ENCODE measurements at regions not wholly inside any gene's neighbourhood (a gene's known extent, or its start where the extent isn't known, plus 50 kb on each side); places are given as distances from the start of the nearest gene placed in this dataset.

DNA sequence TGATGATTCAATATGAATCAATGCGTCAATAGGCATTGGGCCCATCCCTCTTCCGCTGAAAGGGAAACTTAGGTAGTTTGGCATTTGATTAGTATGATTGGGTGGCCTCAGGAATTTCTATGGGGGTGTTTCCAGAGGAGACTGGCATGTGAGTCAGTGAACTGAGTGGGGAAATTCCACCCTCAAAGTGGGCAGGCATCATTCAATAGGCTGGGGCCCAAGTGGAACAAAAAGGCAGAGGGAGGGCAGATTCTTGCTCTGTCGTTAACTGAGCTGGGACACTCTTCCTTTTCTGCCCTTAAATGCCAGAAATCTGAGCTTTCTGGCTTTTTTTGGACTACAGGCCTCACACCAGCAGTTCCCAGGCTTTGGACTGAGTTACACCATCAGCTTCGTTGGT, 373.5 kb downstream of the RPS29 start (continued):
- TF ChIP-seq, protein P1, sequence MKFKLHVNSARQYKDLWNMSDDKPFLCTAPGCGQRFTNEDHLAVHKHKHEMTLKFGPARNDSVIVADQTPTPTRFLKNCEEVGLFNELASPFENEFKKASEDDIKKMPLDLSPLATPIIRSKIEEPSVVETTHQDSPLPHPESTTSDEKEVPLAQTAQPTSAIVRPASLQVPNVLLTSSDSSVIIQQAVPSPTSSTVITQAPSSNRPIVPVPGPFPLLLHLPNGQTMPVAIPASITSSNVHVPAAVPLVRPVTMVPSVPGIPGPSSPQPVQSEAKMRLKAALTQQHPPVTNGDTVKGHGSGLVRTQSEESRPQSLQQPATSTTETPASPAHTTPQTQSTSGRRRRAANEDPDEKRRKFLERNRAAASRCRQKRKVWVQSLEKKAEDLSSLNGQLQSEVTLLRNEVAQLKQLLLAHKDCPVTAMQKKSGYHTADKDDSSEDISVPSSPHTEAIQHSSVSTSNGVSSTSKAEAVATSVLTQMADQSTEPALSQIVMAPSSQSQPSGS (tag by site-specific recombination; IDR thresholded peaks at IDR 0.05; ENCODE audit: low read depth), result no peak
- TF ChIP-seq ZBTB8A (tag by site-specific recombination; IDR thresholded peaks at IDR 0.05) (no peak), ZSCAN18 (tag by site-specific recombination; IDR thresholded peaks at IDR 0.05) (no peak), FEZF1 (tag by site-specific recombination; IDR thresholded peaks at IDR 0.05) (no peak), REST (tag by site-specific recombination; IDR thresholded peaks at IDR 0.05) (no peak), ZNF10 (tag by site-specific recombination; IDR thresholded peaks at IDR 0.05) (no peak)

DNA sequence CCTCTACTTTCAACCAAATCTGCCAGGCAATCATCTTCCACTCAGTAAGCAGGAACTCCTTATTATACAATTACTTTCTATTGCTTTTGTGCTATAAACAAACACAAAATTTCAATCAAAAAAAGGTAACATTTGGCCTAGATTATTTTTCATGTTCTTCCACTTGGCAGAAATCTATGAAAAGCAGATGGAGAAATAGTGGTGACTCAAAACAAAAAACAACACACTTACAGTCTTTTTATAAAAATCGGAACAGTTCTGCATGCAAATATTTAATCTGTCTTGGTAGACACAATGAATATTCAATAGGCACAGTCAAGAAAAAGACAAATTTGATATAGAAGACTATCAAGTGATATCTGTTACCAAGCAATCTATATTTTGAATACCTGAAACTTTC, 376.8 kb downstream of the RPS29 start:
- POLR2A ChIA-PET, result no interaction called here
- TF ChIP-seq, protein P1 (tag by site-specific recombination; IDR thresholded peaks at IDR 0.05; ENCODE audit: low read depth), result no peak
- TF ChIP-seq ZNF140 (tag by site-specific recombination; IDR thresholded peaks at IDR 0.05) (no peak), ZNF560 (tag by site-specific recombination; IDR thresholded peaks at IDR 0.05; ENCODE audit: borderline replicate concordance) (no peak), TSHZ1 (tag by site-specific recombination; IDR thresholded peaks at IDR 0.05; ENCODE audit: borderline replicate concordance) (no peak), GLIS1 (tag by site-specific recombination; IDR thresholded peaks at IDR 0.05) (no peak), ZNF18 (tag by site-specific recombination; IDR thresholded peaks at IDR 0.05) (no peak), ZNF311 (tag by site-specific recombination; IDR thresholded peaks at IDR 0.05; ENCODE audit: borderline replicate concordance) (no peak), ZNF830 (tag by site-specific recombination; IDR thresholded peaks at IDR 0.05; ENCODE audit: low read depth) (no peak), ZNF747 (tag by site-specific recombination; IDR thresholded peaks at IDR 0.05) (no peak), MZF1 (tag by site-specific recombination; IDR thresholded peaks at IDR 0.05; ENCODE audit: borderline replicate concordance) (no peak), ZNF488 (tag by site-specific recombination; IDR thresholded peaks at IDR 0.05) (no peak), OSR2 (tag by site-specific recombination; IDR thresholded peaks at IDR 0.05) (no peak), ZNF629 (tag by site-specific recombination; IDR thresholded peaks at IDR 0.05) (no peak)
- TF ChIP-seq, protein P2, sequence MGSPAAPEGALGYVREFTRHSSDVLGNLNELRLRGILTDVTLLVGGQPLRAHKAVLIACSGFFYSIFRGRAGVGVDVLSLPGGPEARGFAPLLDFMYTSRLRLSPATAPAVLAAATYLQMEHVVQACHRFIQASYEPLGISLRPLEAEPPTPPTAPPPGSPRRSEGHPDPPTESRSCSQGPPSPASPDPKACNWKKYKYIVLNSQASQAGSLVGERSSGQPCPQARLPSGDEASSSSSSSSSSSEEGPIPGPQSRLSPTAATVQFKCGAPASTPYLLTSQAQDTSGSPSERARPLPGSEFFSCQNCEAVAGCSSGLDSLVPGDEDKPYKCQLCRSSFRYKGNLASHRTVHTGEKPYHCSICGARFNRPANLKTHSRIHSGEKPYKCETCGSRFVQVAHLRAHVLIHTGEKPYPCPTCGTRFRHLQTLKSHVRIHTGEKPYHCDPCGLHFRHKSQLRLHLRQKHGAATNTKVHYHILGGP (tag by site-specific recombination; IDR thresholded peaks at IDR 0.05), result no peak

More for the DNA sequence above, 376.8 kb downstream of the RPS29 start:
- H3K36me3 ChIP-seq (ENCODE audit: control insufficient read depth in 2 of 2, insufficient read depth in 1 of 2, low read length in 2 of 2), result no peaks in the 10 kb centered on the region
- no peak overlapping the region for H3K27ac ChIP-seq (ENCODE audit: extremely low read depth, low read depth, low read length)
- H3K4me3 ChIP-seq (ENCODE audit: low read depth, low read length), result no peak overlapping the region
- H3K9me3 ChIP-seq (ENCODE audit: control insufficient read depth, insufficient read depth, low read depth, low read length), result no peaks in the 10 kb centered on the region
- CTCF ChIA-PET, result no interaction called here
- H3K4me1 ChIP-seq (ENCODE audit: control insufficient read depth, insufficient read depth, low read length), result no peaks in the 10 kb centered on the region
